A673 (cell line): ENCODE measurements at regions not wholly inside any gene's neighbourhood (a gene's known extent, or its start where the extent isn't known, plus 50 kb on each side); places are given as distances from the start of the nearest gene placed in this dataset.

Experiments
- BruUV-seq: library from RNA; stranded (reverse); fragments of 400-500 nt; replicated peaks from 2 replicates; lab custom pipeline; 2021; lab: Mats Ljungman, UMichigan
- CTCF ChIA-PET: fragments of 300-600 bp; sonication (Branson Sonifier 250); formaldehyde crosslinking; loops from one replicate; lab custom pipeline; 2022; ENCODE audit warnings: antibody characterized with exemption; lab: Charles Lee
- POLR2A ChIA-PET: fragments of 300-600 bp; sonication (Branson Sonifier 250); formaldehyde crosslinking; loops from one replicate; lab custom pipeline; 2022; ENCODE audit warnings: antibody characterized with exemption; ENCODE audit not compliant: low non-redundant PET; lab: Charles Lee
- DNase-seq: peaks from one replicate; pipeline ENCODE4 v3.0.0-alpha.2; 2015; ENCODE audit warnings: low spot score
- H3K27ac ChIP-seq: fragments of 200-600 bp; sonication (generic); 2 replicates; pipeline ENCODE4 v1.5.1; 2016; ENCODE audit warnings: mixed run types, low read depth, mild to moderate bottlenecking, mixed read lengths, antibody characterized with exemption, low read length; ENCODE audit not compliant: poor library complexity, severe bottlenecking
- H3K27me3 ChIP-seq: fragments of 200-600 bp; sonication (generic); replicated peaks from 2 replicates; pipeline ENCODE4 v1.6.1; 2017; ENCODE audit warnings: mixed run types, low read depth, mild to moderate bottlenecking, mixed read lengths, antibody characterized with exemption, low read length; ENCODE audit not compliant: insufficient read depth, poor library complexity
- H3K36me3 ChIP-seq: fragments of 200-600 bp; sonication (generic); 2 replicates; pipeline ENCODE4 v1.6.1; 2016; ENCODE audit warnings: mixed run types, mild to moderate bottlenecking, mixed read lengths, antibody characterized with exemption, low read length; ENCODE audit not compliant: insufficient read depth, poor library complexity, severe bottlenecking
- H3K4me1 ChIP-seq: fragments of 200-600 bp; sonication (generic); 2 replicates; pipeline ENCODE4 v1.6.1; 2017; ENCODE audit warnings: mixed run types, mild to moderate bottlenecking, mixed read lengths, antibody characterized with exemption, low read length; ENCODE audit not compliant: insufficient read depth, poor library complexity, severe bottlenecking
- H3K4me3 ChIP-seq: fragments of 200-600 bp; sonication (generic); 2 replicates; pipeline ENCODE4 v1.5.1; 2016; ENCODE audit warnings: low read depth, mixed run types, mild to moderate bottlenecking, mixed read lengths, low read length; ENCODE audit not compliant: poor library complexity, severe bottlenecking
- H3K9me3 ChIP-seq: fragments of 200-600 bp; sonication (generic); 2 replicates; pipeline ENCODE4 v1.6.1; 2016; ENCODE audit warnings: mixed run types, low read depth, mild to moderate bottlenecking, mixed read lengths, antibody characterized with exemption, low read length; ENCODE audit not compliant: poor library complexity, severe bottlenecking
- CTCF ChIP-seq: fragments of 300-800, 200-600 bp; sonication (generic); conservative IDR thresholded peaks from 2 replicates; pipeline ENCODE4 v1.5.1; 2017; ENCODE audit warnings: low read depth, mild to moderate bottlenecking, antibody characterized with exemption, low read length, moderate library complexity, mixed read lengths
- EZH2 ChIP-seq: fragments of 200-600 bp; sonication (generic); IDR thresholded peaks from 2 replicates; pipeline ENCODE4 v1.6.1; 2017; ENCODE audit warnings: borderline replicate concordance, low read depth, mild to moderate bottlenecking, mixed read lengths, antibody characterized with exemption, low read length; ENCODE audit not compliant: poor library complexity, severe bottlenecking
- intact Hi-C: fragments of 100-400 bp; cut with micrococcal nuclease; formaldehyde crosslinking; loops from one replicate; pipeline ENCODE4 v1.10.0; 2022; ENCODE audit not compliant: unreplicated experiment

- POLR2A ChIA-PET, result no interaction called here
- H3K9me3 ChIP-seq, result peaks cover 4% of the 10 kb centered on the region
- no peak for DNase-seq
Observed at GRCh38 chr13:63460462-63461090, 2044.9 kb upstream of the PCDH20 start.

GRCh38 chr13:63457186-63457585 lies 2041.5 kb upstream of the PCDH20 start:
- no peaks in the 10 kb centered on the region for H3K36me3 ChIP-seq
- POLR2A ChIA-PET, result no interaction called here
- no peaks in the 10 kb centered on the region for H3K27me3 ChIP-seq

More at GRCh38 chr13:63460462-63461090, 2044.9 kb upstream of the PCDH20 start:
- CTCF ChIA-PET, result no interaction called here
- Histone ChIP-seq H3K36me3 (no peaks in the 10 kb centered on the region), H3K4me1 (no peaks in the 10 kb centered on the region), H3K27me3 (no peaks in the 10 kb centered on the region), H3K4me3 (no peak overlapping the region), H3K27ac (no peak overlapping the region)
- TF ChIP-seq EZH2 (no peak), CTCF (no peak)
- no TSS peak for BruUV-seq
- intact Hi-C loops, result no loop called here

GRCh38 chr13:63455938-63456337 lies 2040.3 kb upstream of the PCDH20 start:
- Histone ChIP-seq H3K27me3 (no peaks in the 10 kb centered on the region), H3K4me1 (no peaks in the 10 kb centered on the region), H3K27ac (no peak overlapping the region), H3K9me3 (no peaks in the 10 kb centered on the region), H3K4me3 (no peak overlapping the region), H3K36me3 (no peaks in the 10 kb centered on the region)
- ChIA-PET POLR2A (no interaction called here), CTCF (no interaction called here)
- intact Hi-C loops, result no loop called here
- peak; percentile 19 for DNase-seq
- BruUV-seq, result no TSS peak
- TF ChIP-seq CTCF (peak; percentile 46), EZH2 (no peak)

More at GRCh38 chr13:63457186-63457585, 2041.5 kb upstream of the PCDH20 start:
- intact Hi-C loops, result no loop called here
- no TSS peak for BruUV-seq
- no peak for TF ChIP-seq CTCF
- TF ChIP-seq EZH2, result no peak
- Histone ChIP-seq H3K4me3 (no peak overlapping the region), H3K27ac (no peak overlapping the region), H3K4me1 (no peaks in the 10 kb centered on the region), H3K9me3 (no peaks in the 10 kb centered on the region)
- no peak for DNase-seq
- CTCF ChIA-PET, result no interaction called here
